ENCODE measurements at regions not wholly inside any gene's neighbourhood (a gene's known extent, or its start where the extent isn't known, plus 50 kb on each side); places are given as distances from the start of the nearest gene placed in this dataset.

DNA sequence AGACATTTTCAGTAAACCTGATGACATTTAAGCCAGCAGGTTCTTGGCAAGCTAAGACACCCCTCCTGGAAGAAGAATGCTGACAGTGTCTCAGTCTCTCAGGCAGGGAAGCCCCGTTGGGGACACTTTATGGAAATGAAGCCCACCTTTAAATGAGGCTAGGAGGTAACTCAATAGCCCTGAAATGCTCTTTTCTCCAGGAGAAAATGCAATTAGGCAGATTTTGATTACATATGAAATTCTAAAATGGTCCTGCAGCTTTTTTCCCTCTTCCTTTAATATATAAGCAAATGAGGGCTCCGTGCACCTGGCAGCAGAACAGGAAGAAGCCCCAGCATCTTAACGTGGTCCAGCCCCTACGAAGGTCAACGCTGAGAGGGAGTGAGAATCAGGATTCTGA lies 65.8 kb upstream of the CHST15 start:
- TF ChIP-seq SREBF1 (IDR thresholded peaks at IDR 0.05; ENCODE audit: low read length): no peak
- TF ChIP-seq HDAC2 (IDR thresholded peaks at IDR 0.05): no peak
- TF ChIP-seq SRF (IDR thresholded peaks at IDR 0.05; ENCODE audit: low read depth in 2 of 2, low read length in 2 of 2): no peak
- no peak for TF ChIP-seq SP1 (IDR thresholded peaks at IDR 0.05; ENCODE audit: low read depth, low read length)
- no peak for TF ChIP-seq CTCF (IDR thresholded peaks at IDR 0.05 in 2 of 3, conservative IDR thresholded peaks at IDR 0.05 in 1 of 3; ENCODE audit: control insufficient read depth in 2 of 3, extremely low read depth in 1 of 3, insufficient read depth in 1 of 3, low read depth in 3 of 3, low read length in 3 of 3)
- TF ChIP-seq ELK1 (IDR thresholded peaks at IDR 0.05; ENCODE audit: low read depth, low read length): no peak
- TF ChIP-seq DPF2 (IDR thresholded peaks at IDR 0.05): no peak
- no peak for TF ChIP-seq SREBF2 (IDR thresholded peaks at IDR 0.05; ENCODE audit: low read length)
- no peak for TF ChIP-seq NFIC (IDR thresholded peaks at IDR 0.05; ENCODE audit: low read depth, low read length)

All from GM12878 (cell line).